Mesendoderm (in vitro differentiated cells): ENCODE measurements at regions not wholly inside any gene's neighbourhood (a gene's known extent, or its start where the extent isn't known, plus 50 kb on each side); places are given as distances from the start of the nearest gene placed in this dataset.

Experiments
- DNase-seq: peaks from one replicate; pipeline ENCODE4 v3.0.0; 2013
- H2AK5ac ChIP-seq: 2 replicates; pipeline ENCODE4 v1.6.1; 2013; ENCODE audit warnings: low read length, inconsistent platforms
- H2BK120ac ChIP-seq: 2 replicates; pipeline ENCODE4 v1.6.1; 2013; ENCODE audit warnings: low read depth, mild to moderate bottlenecking, low read length, moderate library complexity, mixed read lengths
- H2BK15ac ChIP-seq: replicated peaks from 2 replicates; pipeline ENCODE4 v1.6.1; 2013; ENCODE audit warnings: low read depth, mild to moderate bottlenecking, moderate library complexity
- H2BK5ac ChIP-seq: 2 replicates; pipeline ENCODE4 v1.6.1; 2013; ENCODE audit warnings: low read length, inconsistent platforms
- H3K18ac ChIP-seq: 2 replicates; pipeline ENCODE4 v1.6.1; 2013; ENCODE audit warnings: mild to moderate bottlenecking, low read length, mixed read lengths
- H3K23ac ChIP-seq: one replicate; pipeline ENCODE4 v1.6.1; 2013; ENCODE audit warnings: low read length
- H3K27ac ChIP-seq: 2 replicates; pipeline ENCODE4 v1.5.1; 2013; ENCODE audit warnings: low read depth, mild to moderate bottlenecking, inconsistent platforms, low read length, moderate library complexity
- H3K27me3 ChIP-seq: 2 replicates; pipeline ENCODE4 v1.6.1; 2013; ENCODE audit warnings: low read length, control low read depth, mild to moderate bottlenecking, inconsistent platforms; ENCODE audit not compliant: insufficient read depth, poor library complexity
- H3K36me3 ChIP-seq: 2 replicates; pipeline ENCODE4 v1.6.1; 2013; ENCODE audit warnings: low read length, inconsistent platforms; ENCODE audit not compliant: control insufficient read depth, insufficient read depth
- H3K4ac ChIP-seq: one replicate; pipeline ENCODE4 v1.6.1; 2013; ENCODE audit warnings: low read depth, mild to moderate bottlenecking, low read length, moderate library complexity
- H3K4me1 ChIP-seq: 2 replicates; pipeline ENCODE4 v1.6.1; 2013; ENCODE audit warnings: low read depth, low read length, inconsistent platforms; ENCODE audit not compliant: control insufficient read depth
- H3K4me2 ChIP-seq: 2 replicates; pipeline ENCODE4 v1.6.1; 2013; ENCODE audit warnings: low read length
- H3K4me3 ChIP-seq: 2 replicates; pipeline ENCODE4 v1.5.1; 2013; ENCODE audit warnings: mild to moderate bottlenecking, low read length
- H3K56ac ChIP-seq: one replicate; pipeline ENCODE4 v1.6.1; 2013; ENCODE audit warnings: low read length
- H3K79me1 ChIP-seq: 2 replicates; pipeline ENCODE4 v1.6.1; 2013; ENCODE audit warnings: low read length, inconsistent platforms
- H3K79me2 ChIP-seq: 2 replicates; pipeline ENCODE4 v1.6.1; 2013; ENCODE audit warnings: mild to moderate bottlenecking, low read length; ENCODE audit not compliant: control insufficient read depth, insufficient read depth
- H3K9ac ChIP-seq: 2 replicates; pipeline ENCODE4 v1.6.1; 2013; ENCODE audit warnings: low read length, inconsistent platforms
- H4K5ac ChIP-seq: one replicate; pipeline ENCODE4 v1.6.1; 2013; ENCODE audit warnings: low read length
- H4K8ac ChIP-seq: one replicate; pipeline ENCODE4 v1.6.1; 2013; ENCODE audit warnings: low read depth, mild to moderate bottlenecking, control low read depth, low read length, moderate library complexity
- WGBS: extraction: QIAGEN DNeasy Blood & Tissue Kit; methylation state at CpG from one replicate; pipeline ENCODE4 v1.1.7; 2013; ENCODE audit warnings: low lambda C conversion rate, missing lambda C conversion rate; ENCODE audit not compliant: insufficient coverage; ENCODE audit errors: extremely low coverage; 5-methylcytosine and 5-hydroxymethylcytosine counted together

- Histone ChIP-seq H3K4me3 (no peak overlapping the region), H3K18ac (no peak overlapping the region), H3K79me2 (no peaks in the 10 kb centered on the region), H2BK120ac (no peak overlapping the region), H2AK5ac (no peak overlapping the region), H2BK15ac (no peak overlapping the region), H3K36me3 (no peaks in the 10 kb centered on the region), H3K9ac (no peak overlapping the region), H2BK5ac (no peak overlapping the region), H3K23ac (no peak overlapping the region), H3K4me1 (no peaks in the 10 kb centered on the region), H3K79me1 (no peaks in the 10 kb centered on the region), H3K27ac (no peak overlapping the region), H3K56ac (no peak overlapping the region), H4K5ac (no peak overlapping the region), H3K4me2 (no peak overlapping the region), H4K8ac (no peak overlapping the region), H3K27me3 (no peaks in the 10 kb centered on the region), H3K4ac (no peak overlapping the region)
- DNase-seq, result no peak
- WGBS, result no CpG with 5 or more reads among the region's 3 CpGs
Measured at GRCh38 chr20:63070301-63070625, 63.5 kb upstream of the BHLHE23 start.

GRCh38 chr20:63068711-63069367 lies 62.1 kb upstream of the BHLHE23 start:
- Histone ChIP-seq H3K9ac (no peak overlapping the region), H3K18ac (no peak overlapping the region), H3K27me3 (no peaks in the 10 kb centered on the region), H3K4ac (no peak overlapping the region), H3K4me2 (no peak overlapping the region), H3K4me3 (no peak overlapping the region), H4K8ac (no peak overlapping the region), H2AK5ac (no peak overlapping the region), H3K79me2 (no peaks in the 10 kb centered on the region), H3K23ac (no peak overlapping the region), H3K36me3 (no peaks in the 10 kb centered on the region), H2BK120ac (no peak overlapping the region), H3K4me1 (no peaks in the 10 kb centered on the region), H2BK5ac (no peak overlapping the region), H3K27ac (no peak overlapping the region), H2BK15ac (no peak overlapping the region), H3K79me1 (no peaks in the 10 kb centered on the region), H3K56ac (no peak overlapping the region), H4K5ac (no peak overlapping the region)
- WGBS, result no CpG with 5 or more reads among the region's 10 CpGs
- DNase-seq, result no peak

GRCh38 chr20:63067721-63068560 lies 61.2 kb upstream of the BHLHE23 start:
- Histone ChIP-seq H4K5ac (no peak overlapping the region), H2AK5ac (no peak overlapping the region), H2BK120ac (no peak overlapping the region), H3K79me1 (no peaks in the 10 kb centered on the region), H3K18ac (no peak overlapping the region), H3K27ac (no peak overlapping the region), H3K9ac (no peak overlapping the region), H3K27me3 (no peaks in the 10 kb centered on the region), H2BK5ac (no peak overlapping the region), H3K36me3 (no peaks in the 10 kb centered on the region), H3K23ac (no peak overlapping the region), H3K4ac (no peak overlapping the region), H4K8ac (no peak overlapping the region), H3K4me1 (no peaks in the 10 kb centered on the region), H3K56ac (no peak overlapping the region), H2BK15ac (no peak overlapping the region), H3K4me3 (no peak overlapping the region), H3K4me2 (no peak overlapping the region), H3K79me2 (no peaks in the 10 kb centered on the region)
- WGBS, result no CpG with 5 or more reads among the region's 26 CpGs
- DNase-seq, result no peak

- Histone ChIP-seq H2BK15ac (no peak overlapping the region), H4K8ac (no peak overlapping the region), H3K27ac (no peak overlapping the region), H3K9ac (no peak overlapping the region), H3K4me3 (no peak overlapping the region), H3K4ac (no peak overlapping the region), H3K4me1 (no peaks in the 10 kb centered on the region), H4K5ac (no peak overlapping the region), H3K79me2 (no peaks in the 10 kb centered on the region), H3K27me3 (no peaks in the 10 kb centered on the region), H3K23ac (no peak overlapping the region), H2AK5ac (no peak overlapping the region), H3K56ac (no peak overlapping the region), H2BK120ac (no peak overlapping the region), H2BK5ac (no peak overlapping the region), H3K79me1 (no peaks in the 10 kb centered on the region), H3K18ac (no peak overlapping the region), H3K4me2 (no peak overlapping the region), H3K36me3 (no peaks in the 10 kb centered on the region)
- no CpG with 5 or more reads among the region's 12 CpGs for WGBS
- no peak for DNase-seq
Measured at GRCh38 chr20:63067266-63067635, 60.5 kb upstream of the BHLHE23 start.

- no peak overlapping the region for H3K4me3 ChIP-seq
- H3K23ac ChIP-seq, result no peak overlapping the region
- no peak overlapping the region for H2BK5ac ChIP-seq
- no peaks in the 10 kb centered on the region for H3K4me1 ChIP-seq
- H3K9ac ChIP-seq, result no peak overlapping the region
- DNase-seq, result no peak
- H4K5ac ChIP-seq, result no peak overlapping the region
- H3K79me1 ChIP-seq, result no peaks in the 10 kb centered on the region
- H3K4ac ChIP-seq, result no peak overlapping the region
- no peak overlapping the region for H3K4me2 ChIP-seq
- H2AK5ac ChIP-seq, result no peak overlapping the region
- H3K79me2 ChIP-seq, result no peaks in the 10 kb centered on the region
- H4K8ac ChIP-seq, result no peak overlapping the region
- no CpG with 5 or more reads among the region's 23 CpGs for WGBS
- no peak overlapping the region for H2BK15ac ChIP-seq
- H2BK120ac ChIP-seq, result no peak overlapping the region
- H3K56ac ChIP-seq, result no peak overlapping the region
- H3K18ac ChIP-seq, result no peak overlapping the region
- no peaks in the 10 kb centered on the region for H3K27me3 ChIP-seq
- H3K27ac ChIP-seq, result no peak overlapping the region
- H3K36me3 ChIP-seq, result no peaks in the 10 kb centered on the region
Measured at GRCh38 chr20:63066506-63067265, 59.9 kb upstream of the BHLHE23 start.
